ENCODE measurements at regions not wholly inside any gene's neighbourhood (a gene's known extent, or its start where the extent isn't known, plus 50 kb on each side); places are given as distances from the start of the nearest gene placed in this dataset.

GRCh38 chr18:44423814-44424644 is 256.7 kb upstream of the SETBP1 start:
- H3K18ac ChIP-seq (ENCODE audit: low read length): no peak overlapping the region
- H4K8ac ChIP-seq (ENCODE audit: low read depth, low read length): no peak overlapping the region
- H2AFZ ChIP-seq (ENCODE audit: insufficient read depth, low read length, poor library complexity): no peak overlapping the region
- no peak overlapping the region for H3K14ac ChIP-seq (ENCODE audit: low read length)
- H3K4me1 ChIP-seq (ENCODE audit: control insufficient read depth in 1 of 2, insufficient read depth in 2 of 2, low read length in 2 of 2): peaks cover 0 to 2% of the 10 kb centered on the region in 2 experiments
- H3K23ac ChIP-seq (ENCODE audit: low read length): no peak overlapping the region
- H3K27ac ChIP-seq (ENCODE audit: low read depth, low read length): no peak overlapping the region
- peak overlapping the region; percentile 14 for H2BK12ac ChIP-seq (ENCODE audit: low read length)
- H3K4me3 ChIP-seq (ENCODE audit: low read depth, low read length): no peak overlapping the region
- H4K91ac ChIP-seq (ENCODE audit: low read depth, low read length): no peak overlapping the region
- WGBS (ENCODE audit: extremely low coverage, insufficient coverage, insufficient read length): no CpG with 5 or more reads among the region's 7 CpGs
- DNase-seq: no peak
- H3K4me2 ChIP-seq (ENCODE audit: low read length): no peak overlapping the region
- peak overlapping the region; percentile 43 for H2BK120ac ChIP-seq (ENCODE audit: insufficient read depth, low read length, poor library complexity)
- H3K79me2 ChIP-seq (ENCODE audit: control insufficient read depth, insufficient read depth, low read length, poor library complexity): no peaks in the 10 kb centered on the region
- H2BK5ac ChIP-seq (ENCODE audit: low read depth, low read length, poor library complexity): peak overlapping the region; percentile 40
- no peak overlapping the region for H3K4ac ChIP-seq (ENCODE audit: low read depth, low read length)
- H3K9me3 ChIP-seq (ENCODE audit: insufficient read depth, low read depth, low read length): no peaks in the 10 kb centered on the region
- H3K27me3 ChIP-seq (ENCODE audit: insufficient read depth, low read length): no peaks in the 10 kb centered on the region
- H2AK5ac ChIP-seq (ENCODE audit: low read length): peak overlapping the region; percentile 29
- no peak overlapping the region for H3K9ac ChIP-seq (ENCODE audit: low read length)
- H3K36me3 ChIP-seq (ENCODE audit: control insufficient read depth in 1 of 2, insufficient read depth in 2 of 2, low read length in 2 of 2): no peaks in the 10 kb centered on the region
- no peak overlapping the region for H4K12ac ChIP-seq (ENCODE audit: low read depth, low read length)
- no peaks in the 10 kb centered on the region for H3K79me1 ChIP-seq (ENCODE audit: low read length)

DNA sequence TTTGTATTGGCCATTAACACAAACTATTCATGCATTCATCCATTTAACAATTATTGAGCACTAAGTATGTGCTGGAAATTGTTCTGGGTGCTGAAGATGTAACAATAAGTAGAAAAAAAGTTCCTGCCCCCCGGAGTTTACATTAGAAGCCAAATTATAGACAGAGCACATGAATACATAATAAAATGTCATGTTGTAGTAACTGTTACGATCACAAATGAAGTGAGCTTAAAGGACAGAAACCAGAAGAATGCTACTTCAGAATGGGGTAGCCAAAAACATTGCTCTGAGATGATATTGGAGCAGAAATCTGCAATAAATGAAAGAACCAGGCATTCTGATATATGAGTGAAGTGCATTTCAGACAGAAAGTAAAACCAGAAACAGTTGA is 256.0 kb upstream of the SETBP1 start:
- H4K91ac ChIP-seq (ENCODE audit: low read depth, low read length): no peak overlapping the region
- no peak overlapping the region for H4K8ac ChIP-seq (ENCODE audit: low read depth, low read length)
- H2AFZ ChIP-seq (ENCODE audit: insufficient read depth, low read length, poor library complexity): no peak overlapping the region
- H2BK5ac ChIP-seq (ENCODE audit: low read depth, low read length, poor library complexity): no peak overlapping the region
- no peaks in the 10 kb centered on the region for H3K79me2 ChIP-seq (ENCODE audit: control insufficient read depth, insufficient read depth, low read length, poor library complexity)
- H3K4me3 ChIP-seq (ENCODE audit: low read depth, low read length): no peak overlapping the region
- no peaks in the 10 kb centered on the region for H3K27me3 ChIP-seq (ENCODE audit: insufficient read depth, low read length)
- H3K36me3 ChIP-seq (ENCODE audit: control insufficient read depth in 1 of 2, insufficient read depth in 2 of 2, low read length in 2 of 2): no peaks in the 10 kb centered on the region
- H4K12ac ChIP-seq (ENCODE audit: low read depth, low read length): no peak overlapping the region
- H3K18ac ChIP-seq (ENCODE audit: low read length): no peak overlapping the region
- H3K14ac ChIP-seq (ENCODE audit: low read length): no peak overlapping the region
- H2BK120ac ChIP-seq (ENCODE audit: insufficient read depth, low read length, poor library complexity): no peak overlapping the region
- no peak overlapping the region for H3K4ac ChIP-seq (ENCODE audit: low read depth, low read length)
- H3K9me3 ChIP-seq (ENCODE audit: insufficient read depth, low read depth, low read length): no peaks in the 10 kb centered on the region
- peaks cover 0 to 2% of the 10 kb centered on the region in 2 experiments for H3K4me1 ChIP-seq (ENCODE audit: control insufficient read depth in 1 of 2, insufficient read depth in 2 of 2, low read length in 2 of 2)
- DNase-seq: no peak
- no peak overlapping the region for H2BK12ac ChIP-seq (ENCODE audit: low read length)
- no peak overlapping the region for H3K23ac ChIP-seq (ENCODE audit: low read length)
- peak overlapping the region; percentile 19 for H3K4me2 ChIP-seq (ENCODE audit: low read length)
- H2AK5ac ChIP-seq (ENCODE audit: low read length): no peak overlapping the region
- peak overlapping the region; percentile 76 for H3K27ac ChIP-seq (ENCODE audit: low read depth, low read length)
- WGBS (ENCODE audit: extremely low coverage, insufficient coverage, insufficient read length): no CpG with 5 or more reads among the region's 2 CpGs
- no peaks in the 10 kb centered on the region for H3K79me1 ChIP-seq (ENCODE audit: low read length)
- H3K9ac ChIP-seq (ENCODE audit: low read length): no peak overlapping the region

- H3K4me3 ChIP-seq (ENCODE audit: low read depth, low read length): no peak overlapping the region
- H4K12ac ChIP-seq (ENCODE audit: low read depth, low read length): no peak overlapping the region
- no peaks in the 10 kb centered on the region for H3K9me3 ChIP-seq (ENCODE audit: insufficient read depth, low read depth, low read length)
- no peak overlapping the region for H3K9ac ChIP-seq (ENCODE audit: low read length)
- no peaks in the 10 kb centered on the region for H3K27me3 ChIP-seq (ENCODE audit: insufficient read depth, low read length)
- no peak overlapping the region for H4K8ac ChIP-seq (ENCODE audit: low read depth, low read length)
- no CpG with 5 or more reads among the region's 2 CpGs for WGBS (ENCODE audit: extremely low coverage, insufficient coverage, insufficient read length)
- H3K4me1 ChIP-seq (ENCODE audit: control insufficient read depth in 1 of 2, insufficient read depth in 2 of 2, low read length in 2 of 2): peaks cover 0 to 2% of the 10 kb centered on the region in 2 experiments
- no peak overlapping the region for H2BK5ac ChIP-seq (ENCODE audit: low read depth, low read length, poor library complexity)
- no peak overlapping the region for H3K4me2 ChIP-seq (ENCODE audit: low read length)
- no peak overlapping the region for H3K23ac ChIP-seq (ENCODE audit: low read length)
- no peaks in the 10 kb centered on the region for H3K36me3 ChIP-seq (ENCODE audit: control insufficient read depth in 1 of 2, insufficient read depth in 2 of 2, low read length in 2 of 2)
- no peak overlapping the region for H4K91ac ChIP-seq (ENCODE audit: low read depth, low read length)
- H3K18ac ChIP-seq (ENCODE audit: low read length): no peak overlapping the region
- no peak overlapping the region for H2AFZ ChIP-seq (ENCODE audit: insufficient read depth, low read length, poor library complexity)
- no peaks in the 10 kb centered on the region for H3K79me1 ChIP-seq (ENCODE audit: low read length)
- H3K79me2 ChIP-seq (ENCODE audit: control insufficient read depth, insufficient read depth, low read length, poor library complexity): no peaks in the 10 kb centered on the region
- H2BK120ac ChIP-seq (ENCODE audit: insufficient read depth, low read length, poor library complexity): no peak overlapping the region
- H3K27ac ChIP-seq (ENCODE audit: low read depth, low read length): no peak overlapping the region
- no peak overlapping the region for H2BK12ac ChIP-seq (ENCODE audit: low read length)
- H2AK5ac ChIP-seq (ENCODE audit: low read length): no peak overlapping the region
- H3K4ac ChIP-seq (ENCODE audit: low read depth, low read length): no peak overlapping the region
- DNase-seq: no peak
- no peak overlapping the region for H3K14ac ChIP-seq (ENCODE audit: low read length)
These were observed 255.5 kb upstream of the SETBP1 start for GRCh38 chr18:44425161-44425560.

- Histone ChIP-seq H3K4ac (ENCODE audit: low read depth, low read length) (no peak overlapping the region), H2AFZ (ENCODE audit: insufficient read depth, low read length, poor library complexity) (no peak overlapping the region)
- WGBS (ENCODE audit: extremely low coverage, insufficient coverage, insufficient read length): no CpG with 5 or more reads among the region's 2 CpGs
These were observed 243.1 kb upstream of the SETBP1 start for GRCh38 chr18:44437603-44438002.

More at GRCh38 chr18:44437603-44438002, 243.1 kb upstream of the SETBP1 start:
- no peaks in the 10 kb centered on the region for H3K27me3 ChIP-seq (ENCODE audit: insufficient read depth, low read length)
- H3K18ac ChIP-seq (ENCODE audit: low read length): no peak overlapping the region
- no peak overlapping the region for H3K14ac ChIP-seq (ENCODE audit: low read length)
- no peak overlapping the region for H4K91ac ChIP-seq (ENCODE audit: low read depth, low read length)
- H2BK12ac ChIP-seq (ENCODE audit: low read length): no peak overlapping the region
- no peak overlapping the region for H3K9ac ChIP-seq (ENCODE audit: low read length)
- H3K27ac ChIP-seq (ENCODE audit: low read depth, low read length): no peak overlapping the region
- H3K79me2 ChIP-seq (ENCODE audit: control insufficient read depth, insufficient read depth, low read length, poor library complexity): no peaks in the 10 kb centered on the region
- H2BK5ac ChIP-seq (ENCODE audit: low read depth, low read length, poor library complexity): no peak overlapping the region
- no peaks in the 10 kb centered on the region for H3K79me1 ChIP-seq (ENCODE audit: low read length)
- no peak overlapping the region for H3K4me2 ChIP-seq (ENCODE audit: low read length)
- H3K36me3 ChIP-seq (ENCODE audit: control insufficient read depth in 1 of 2, insufficient read depth in 2 of 2, low read length in 2 of 2): no peaks in the 10 kb centered on the region
- H3K4me3 ChIP-seq (ENCODE audit: low read depth, low read length): no peak overlapping the region
- H4K12ac ChIP-seq (ENCODE audit: low read depth, low read length): no peak overlapping the region
- no peaks in the 10 kb centered on the region for H3K9me3 ChIP-seq (ENCODE audit: insufficient read depth, low read depth, low read length)
- no peak overlapping the region for H3K23ac ChIP-seq (ENCODE audit: low read length)
- no peak for DNase-seq
- H2AK5ac ChIP-seq (ENCODE audit: low read length): no peak overlapping the region
- H3K4me1 ChIP-seq (ENCODE audit: control insufficient read depth in 1 of 2, insufficient read depth in 2 of 2, low read length in 2 of 2): no peaks in the 10 kb centered on the region
- no peak overlapping the region for H4K8ac ChIP-seq (ENCODE audit: low read depth, low read length)
- H2BK120ac ChIP-seq (ENCODE audit: insufficient read depth, low read length, poor library complexity): no peak overlapping the region

All from trophoblast cell (in vitro differentiated cells and primary cell).